ENCODE measurements at regions not wholly inside any gene's neighbourhood (a gene's known extent, or its start where the extent isn't known, plus 50 kb on each side); places are given as distances from the start of the nearest gene placed in this dataset.

- no peak for TF ChIP-seq SNAI2 (CRISPR knock-in tag; IDR thresholded peaks at IDR 0.05)
- no peak for TF ChIP-seq CREB5 (CRISPR knock-in tag; IDR thresholded peaks at IDR 0.05; ENCODE audit: low read depth)
- no peak for TF ChIP-seq TOX (CRISPR knock-in tag; IDR thresholded peaks at IDR 0.05; ENCODE audit: borderline replicate concordance)
- no peak for TF ChIP-seq ZFP30 (CRISPR knock-in tag; IDR thresholded peaks at IDR 0.05)
- no peak for TF ChIP-seq ZNF70 (CRISPR knock-in tag; IDR thresholded peaks at IDR 0.05)
- no peak for ATAC-seq
Measured at GRCh38 chr6:105573556-105573955, 170.7 kb upstream of the PREP start.

- peak; percentile 58; the same call in 2 of the 3 replicates for ATAC-seq
- TF ChIP-seq ESRRG (CRISPR knock-in tag; IDR thresholded peaks at IDR 0.05) (no peak), ZFP3 (CRISPR knock-in tag; IDR thresholded peaks at IDR 0.05) (no peak), TCF4 (CRISPR knock-in tag; IDR thresholded peaks at IDR 0.05; ENCODE audit: borderline replicate concordance) (no peak), CSDC2 (CRISPR knock-in tag; IDR thresholded peaks at IDR 0.05) (no peak), SNAI2 (CRISPR knock-in tag; IDR thresholded peaks at IDR 0.05) (no peak), GLIS3 (CRISPR knock-in tag; IDR thresholded peaks at IDR 0.05) (no peak), ZFP30 (CRISPR knock-in tag; IDR thresholded peaks at IDR 0.05) (no peak), RARB (CRISPR knock-in tag; IDR thresholded peaks at IDR 0.05) (no peak), BACH2 (CRISPR knock-in tag; IDR thresholded peaks at IDR 0.05; ENCODE audit: borderline replicate concordance) (no peak), TOX (CRISPR knock-in tag; IDR thresholded peaks at IDR 0.05; ENCODE audit: borderline replicate concordance) (no peak), PPARA (CRISPR knock-in tag; IDR thresholded peaks at IDR 0.05; ENCODE audit: borderline replicate concordance) (no peak), ZNF565 (CRISPR knock-in tag; conservative IDR thresholded peaks at IDR 0.05; ENCODE audit: low read depth) (no peak), OSR1 (CRISPR knock-in tag; IDR thresholded peaks at IDR 0.05) (no peak), POU6F1 (CRISPR knock-in tag; IDR thresholded peaks at IDR 0.05; ENCODE audit: borderline replicate concordance, low read depth) (no peak), PATZ1 (CRISPR knock-in tag; IDR thresholded peaks at IDR 0.05; ENCODE audit: borderline replicate concordance) (no peak)
Measured at GRCh38 chr6:105573138-105573537, 170.3 kb upstream of the PREP start.

GRCh38 chr6:105570416-105570815 lies 167.5 kb upstream of the PREP start:
- TF ChIP-seq ZFP3 (CRISPR knock-in tag; IDR thresholded peaks at IDR 0.05) (no peak), RARB (CRISPR knock-in tag; IDR thresholded peaks at IDR 0.05) (no peak), CSRNP3 (CRISPR knock-in tag; IDR thresholded peaks at IDR 0.05) (no peak)
- ATAC-seq = no peak

GRCh38 chr6:105569706-105570105 lies 166.8 kb upstream of the PREP start:
- no peak for TF ChIP-seq POU6F1 (CRISPR knock-in tag; IDR thresholded peaks at IDR 0.05; ENCODE audit: borderline replicate concordance, low read depth)
- no peak for TF ChIP-seq CSDC2 (CRISPR knock-in tag; IDR thresholded peaks at IDR 0.05)
- TF ChIP-seq ZNF70 (CRISPR knock-in tag; IDR thresholded peaks at IDR 0.05) = no peak
- no peak for TF ChIP-seq ZFP30 (CRISPR knock-in tag; IDR thresholded peaks at IDR 0.05)
- no peak for TF ChIP-seq RARB (CRISPR knock-in tag; IDR thresholded peaks at IDR 0.05)
- no peak for TF ChIP-seq TSHZ2 (CRISPR knock-in tag; IDR thresholded peaks at IDR 0.05)
- TF ChIP-seq SNAI2 (CRISPR knock-in tag; IDR thresholded peaks at IDR 0.05) = no peak

More at GRCh38 chr6:105569706-105570105, 166.8 kb upstream of the PREP start:
- no peak for ATAC-seq

Data from SK-N-SH treated with all-trans-retinoic acid at 6 μM for 48 hours (cell line).